Liver (tissue), 8 donors: ENCODE measurements at regions not wholly inside any gene's neighbourhood (a gene's known extent, or its start where the extent isn't known, plus 50 kb on each side); places are given as distances from the start of the nearest gene placed in this dataset.

ENCODE experiments used
- DNase-seq: peaks from one replicate; pipeline ENCODE4 v3.0.0-alpha.2; 2017; ENCODE audit warnings: low spot score
- H3K27ac ChIP-seq, 2 donors: one replicate each; pipeline ENCODE4 v1.7.0; 2013; ENCODE audit warnings: inconsistent platforms in 2 of 2, low read length in 2 of 2, control low read depth in 1 of 2, low read depth in 1 of 2, mild to moderate bottlenecking in 1 of 2
- H3K27me3 ChIP-seq, 4 donors: one replicate each; pipeline versions ENCODE4 v1.6.1 to v1.7.0; 2013; ENCODE audit warnings: low read length in 3 of 4, inconsistent platforms in 1 of 4, mild to moderate bottlenecking in 1 of 4, moderate library complexity in 1 of 4; ENCODE audit not compliant: control insufficient read depth in 4 of 4, insufficient read depth in 4 of 4
- H3K36me3 ChIP-seq, 4 donors: one replicate each; pipeline versions ENCODE4 v1.6.1 to v1.7.0; 2013; ENCODE audit warnings: low read length in 3 of 4, mild to moderate bottlenecking in 3 of 4, low read depth in 1 of 4, moderate library complexity in 1 of 4; ENCODE audit not compliant: control insufficient read depth in 4 of 4, insufficient read depth in 3 of 4
- H3K4me1 ChIP-seq, 4 donors: one replicate each; pipeline versions ENCODE4 v1.6.1 to v1.7.0; 2013; ENCODE audit warnings: low read length in 3 of 4, mild to moderate bottlenecking in 3 of 4, moderate library complexity in 1 of 4; ENCODE audit not compliant: control insufficient read depth in 4 of 4, insufficient read depth in 4 of 4
- H3K4me3 ChIP-seq, 3 donors: one replicate each; pipeline versions ENCODE4 v1.6.1 to v1.7.0; 2013; ENCODE audit warnings: low read length in 3 of 3, control low read depth in 1 of 3, low read depth in 1 of 3, mild to moderate bottlenecking in 1 of 3
- H3K9ac ChIP-seq, 2 donors: one replicate each; pipeline ENCODE4 v1.7.0; 2013; ENCODE audit warnings: low read length in 2 of 2, mild to moderate bottlenecking in 2 of 2, moderate library complexity in 2 of 2, control low read depth in 1 of 2, low read depth in 1 of 2
- H3K9me3 ChIP-seq, 4 donors: one replicate each; pipeline versions ENCODE4 v1.6.1 to v1.7.0; 2013; ENCODE audit warnings: low read length in 3 of 4; ENCODE audit not compliant: control insufficient read depth in 4 of 4
- ATF3 ChIP-seq: IDR thresholded peaks from 2 replicates; pipeline ENCODE4 v1.6.1; 2016; ENCODE audit warnings: antibody characterized with exemption
- CTCF ChIP-seq: fragments of 150-350 bp; IDR thresholded peaks from 2 replicates; pipeline ENCODE4 v1.5.1; 2017; ENCODE audit warnings: improper control_type of control experiment, low read depth, low read length; ENCODE audit not compliant: missing input control
- FOXA1 ChIP-seq: IDR thresholded peaks from 2 replicates; pipeline ENCODE4 v1.6.1; 2016; ENCODE audit warnings: antibody characterized with exemption
- FOXA2 ChIP-seq: IDR thresholded peaks from 2 replicates; pipeline ENCODE4 v1.6.1; 2016; ENCODE audit warnings: antibody characterized with exemption
- GABPA ChIP-seq, 2 donors: IDR thresholded peaks in 1 of 2; conservative IDR thresholded peaks in 1 of 2; 2 replicates each; pipeline ENCODE4 v1.6.1; 2016; ENCODE audit warnings: antibody characterized with exemption in 2 of 2, mild to moderate bottlenecking in 1 of 2, moderate library complexity in 1 of 2
- HNF4A ChIP-seq, 2 donors: conservative IDR thresholded peaks; 2 replicates each; pipeline ENCODE4 v1.6.1; 2016; ENCODE audit warnings: antibody characterized with exemption in 2 of 2, mild to moderate bottlenecking in 2 of 2
- HNF4G ChIP-seq: IDR thresholded peaks from 2 replicates; pipeline ENCODE4 v1.6.1; 2016; ENCODE audit warnings: antibody characterized with exemption
- JUND ChIP-seq, 2 donors: IDR thresholded peaks; 2 replicates each; pipeline ENCODE4 v1.6.1; 2016; ENCODE audit warnings: antibody characterized with exemption in 2 of 2
- MAX ChIP-seq: IDR thresholded peaks from 2 replicates; pipeline ENCODE4 v1.6.1; 2016; ENCODE audit warnings: antibody characterized with exemption
- REST ChIP-seq: IDR thresholded peaks from 2 replicates; pipeline ENCODE4 v1.6.1; 2016; ENCODE audit warnings: antibody characterized with exemption, mild to moderate bottlenecking
- RXRA ChIP-seq, 2 donors: IDR thresholded peaks; 2 replicates each; pipeline ENCODE4 v1.6.1; 2017 to 2018; ENCODE audit warnings: antibody characterized with exemption in 2 of 2, mild to moderate bottlenecking in 1 of 2
- SP1 ChIP-seq: IDR thresholded peaks from 2 replicates; pipeline ENCODE4 v1.6.1; 2018; ENCODE audit warnings: antibody characterized with exemption, mild to moderate bottlenecking
- TAF1 ChIP-seq: conservative IDR thresholded peaks from 2 replicates; pipeline ENCODE4 v1.6.1; 2016; ENCODE audit warnings: antibody characterized with exemption, mild to moderate bottlenecking
- YY1 ChIP-seq: IDR thresholded peaks from 2 replicates; pipeline ENCODE4 v1.6.1; 2016; ENCODE audit warnings: antibody characterized with exemption, mild to moderate bottlenecking
- WGBS: extraction: QIAGEN DNeasy Blood & Tissue Kit; methylation state at CpG from one replicate; pipeline ENCODE4 v1.1.7; 2013; 5-methylcytosine and 5-hydroxymethylcytosine counted together
- donor health status: healthy.
- donor health status: healthy.
- donor health status: healthy.
- donor health status: healthy.
- donor health status: healthy.

GRCh38 chr9:18017136-18017535, 438.3 kb downstream of the SH3GL2 start:
- TF ChIP-seq YY1 (no peak), HNF4G (no peak), REST (no peak), GABPA (IDR thresholded peaks at IDR 0.05 in 1 of 2, conservative IDR thresholded peaks at IDR 0.05 in 1 of 2) (no peak), JUND (IDR thresholded peaks at IDR 0.05) (no peak), HNF4A (conservative IDR thresholded peaks at IDR 0.05) (no peak), MAX (no peak), TAF1 (no peak), CTCF (no peak), SP1 (no peak), FOXA2 (no peak), FOXA1 (no peak), ATF3 (no peak)
- no peak overlapping the region for H3K9ac ChIP-seq
- peak overlapping the region in 1 of 3 donors; percentile 29 for H3K4me3 ChIP-seq
- no peak overlapping the region for H3K27ac ChIP-seq
- DNase-seq = no peak
- no peaks in the 10 kb centered on the region for H3K36me3 ChIP-seq
- peaks cover 0 to 1% (median 0%) of the 10 kb centered on the region in 4 donors for H3K9me3 ChIP-seq
- peaks cover 0 to 11% (median 4%) of the 10 kb centered on the region in 4 donors for H3K4me1 ChIP-seq
- WGBS = 75% methylated on average over 1 of the region's 1 CpG
- no peaks in the 10 kb centered on the region for H3K27me3 ChIP-seq

GRCh38 chr9:18018221-18018620, 439.4 kb downstream of the SH3GL2 start:
- no peak overlapping the region for H3K4me3 ChIP-seq
- WGBS = 75% methylated on average over 2 of the region's 2 CpGs
- no peak for DNase-seq

More at GRCh38 chr9:18018221-18018620, 439.4 kb downstream of the SH3GL2 start:
- Histone ChIP-seq H3K4me1 (peaks cover 0 to 15% (median 5%) of the 10 kb centered on the region in 4 donors), H3K27me3 (no peaks in the 10 kb centered on the region), H3K36me3 (no peaks in the 10 kb centered on the region), H3K27ac (no peak overlapping the region), H3K9me3 (peaks cover 0 to 1% (median 0%) of the 10 kb centered on the region in 4 donors), H3K9ac (no peak overlapping the region)
- no peak for TF ChIP-seq RXRA (IDR thresholded peaks at IDR 0.05)
- TF ChIP-seq REST = no peak
- TF ChIP-seq FOXA2 = no peak
- no peak for TF ChIP-seq HNF4A (conservative IDR thresholded peaks at IDR 0.05)
- TF ChIP-seq GABPA (IDR thresholded peaks at IDR 0.05 in 1 of 2, conservative IDR thresholded peaks at IDR 0.05 in 1 of 2) = no peak
- TF ChIP-seq TAF1 = no peak
- no peak for TF ChIP-seq MAX
- no peak for TF ChIP-seq HNF4G
- no peak for TF ChIP-seq FOXA1
- TF ChIP-seq YY1 = no peak
